ENCODE measurements at regions not wholly inside any gene's neighbourhood (a gene's known extent, or its start where the extent isn't known, plus 50 kb on each side); places are given as distances from the start of the nearest gene placed in this dataset.

DNA sequence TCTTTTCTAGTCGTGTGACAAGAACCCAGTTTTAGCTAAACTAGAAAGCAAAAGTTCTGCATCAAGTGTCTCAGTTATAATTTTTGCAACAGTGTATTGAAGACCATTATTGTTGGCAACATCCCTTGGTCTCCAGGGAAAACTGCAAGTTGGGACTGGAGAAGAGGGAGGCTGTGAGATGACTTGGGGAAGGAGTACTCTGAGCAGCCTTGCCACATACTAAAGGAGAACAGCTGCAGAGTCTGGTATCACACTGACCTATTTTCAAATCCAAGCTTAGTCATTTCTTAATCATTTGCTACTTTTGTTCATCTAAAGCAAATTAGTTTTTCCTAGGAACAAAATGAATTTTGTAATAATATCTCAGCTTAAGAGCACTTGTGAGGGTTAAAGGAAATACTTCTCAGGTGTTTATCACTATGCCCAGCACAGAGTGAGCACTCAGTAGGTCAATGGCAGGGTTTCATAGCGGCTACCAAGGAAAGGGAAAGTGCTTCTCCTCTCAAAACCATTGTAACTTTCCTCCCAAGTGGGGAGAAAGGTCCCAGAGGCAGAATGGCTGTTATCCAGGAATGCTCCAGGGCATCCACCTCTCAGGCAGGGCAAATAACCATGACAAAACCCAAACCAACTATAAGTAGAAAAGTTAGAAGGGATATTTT is 247.1 kb downstream of the C11orf87 start:
- TF ChIP-seq CTCF (IDR thresholded peaks at IDR 0.05; ENCODE audit: low read depth, low read length) (no peak), POLR2A (IDR thresholded peaks at IDR 0.05; ENCODE audit: extremely low read depth, insufficient read length) (no peak)
